ENCODE measurements at regions not wholly inside any gene's neighbourhood (a gene's known extent, or its start where the extent isn't known, plus 50 kb on each side); places are given as distances from the start of the nearest gene placed in this dataset.

- Histone ChIP-seq H3K9ac (ENCODE audit: extremely low read depth, low read length, poor library complexity, severe bottlenecking) (no peak overlapping the region), H3K4me1 (ENCODE audit: control insufficient read depth, insufficient read depth, low read length) (no peaks in the 10 kb centered on the region), H3K9me3 (ENCODE audit: control insufficient read depth, low read length) (no peaks in the 10 kb centered on the region), H3K27ac (ENCODE audit: low read depth, low read length) (no peak overlapping the region), H3K27me3 (ENCODE audit: control insufficient read depth, insufficient read depth, low read length, poor library complexity, severe bottlenecking) (no peaks in the 10 kb centered on the region), H3K4me3 (ENCODE audit: low read length) (no peak overlapping the region), H3K36me3 (ENCODE audit: control insufficient read depth, insufficient read depth, low read length) (no peaks in the 10 kb centered on the region)
- H3K4me1 Mint-ChIP-seq, result peaks cover 13% of the 10 kb centered on the region
- WGBS, 2 experiments (ENCODE audit: insufficient coverage in 1 of 2, insufficient read length in 1 of 2), result 88 to 92% methylated on average over 6 to 7 of the region's 7 CpGs
- no peaks in the 10 kb centered on the region for H3K36me3 Mint-ChIP-seq (ENCODE audit: low read depth)
- TF ChIP-seq CTCF (conservative IDR thresholded peaks at IDR 0.05), result no peak
- no peak overlapping the region for H3K27ac Mint-ChIP-seq
- no peaks in the 10 kb centered on the region for H3K9me3 Mint-ChIP-seq
- no peak for DNase-seq
- H3K4me3 Mint-ChIP-seq, result no peak overlapping the region
- H3K27me3 Mint-ChIP-seq (ENCODE audit: insufficient read depth), result no peaks in the 10 kb centered on the region
These were observed 72.9 kb upstream of the RUNX3 start for GRCh38 chr1:25003000-25003399.

DNA sequence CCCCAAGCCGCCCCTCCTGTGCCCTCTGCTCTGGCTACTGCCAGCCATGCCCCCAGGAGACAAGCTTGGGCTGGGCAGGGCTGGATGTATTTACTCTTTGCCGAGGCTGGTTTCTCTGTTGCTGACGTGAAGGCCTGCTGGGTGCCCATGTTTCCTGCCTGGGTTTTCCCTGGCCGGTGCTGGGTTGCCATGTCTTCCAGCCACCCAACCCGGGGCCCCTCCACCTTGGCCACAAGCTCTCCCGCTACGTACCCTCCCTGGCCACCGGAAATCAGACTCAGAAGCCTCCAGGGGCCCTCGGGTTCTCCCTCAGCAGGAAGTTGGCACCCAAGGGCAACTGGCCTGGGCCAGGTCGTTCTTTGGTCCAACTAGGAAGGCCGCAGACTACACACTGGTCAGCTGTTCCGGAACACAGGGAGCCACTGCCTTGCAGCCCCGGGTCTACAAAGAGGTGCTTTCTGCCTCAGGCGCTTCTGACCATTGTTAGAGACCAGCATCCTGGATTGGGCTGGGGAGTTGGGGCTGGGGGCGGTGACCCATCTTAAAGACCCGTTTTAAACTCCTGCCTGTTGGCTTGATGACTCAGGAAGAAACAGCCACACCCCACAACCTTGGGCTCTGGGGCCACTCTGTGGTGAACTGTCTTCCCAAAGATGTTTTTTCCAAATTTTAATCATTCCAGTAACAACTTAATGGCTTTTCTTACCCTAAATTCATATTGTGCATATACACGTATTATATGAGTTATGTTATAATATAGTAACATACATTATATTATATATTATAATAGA, 71.2 kb upstream of the RUNX3 start:
- peaks cover 14% of the 10 kb centered on the region for H3K4me1 Mint-ChIP-seq
- DNase-seq, result no peak
- H3K4me3 Mint-ChIP-seq, result no peak overlapping the region
- TF ChIP-seq CTCF (conservative IDR thresholded peaks at IDR 0.05), result no peak
- H3K4me3 ChIP-seq (ENCODE audit: low read length), result no peak overlapping the region
- H3K4me1 ChIP-seq (ENCODE audit: control insufficient read depth, insufficient read depth, low read length), result no peaks in the 10 kb centered on the region
- H3K9me3 ChIP-seq (ENCODE audit: control insufficient read depth, low read length), result no peaks in the 10 kb centered on the region
- H3K27ac ChIP-seq (ENCODE audit: low read depth, low read length), result no peak overlapping the region
- H3K9ac ChIP-seq (ENCODE audit: extremely low read depth, low read length, poor library complexity, severe bottlenecking), result no peak overlapping the region
- no peak overlapping the region for H3K27ac Mint-ChIP-seq
- WGBS, 2 experiments (ENCODE audit: insufficient coverage in 1 of 2, insufficient read length in 1 of 2), result 89% methylated on average over 11 to 16 of the region's 17 CpGs
- H3K36me3 Mint-ChIP-seq (ENCODE audit: low read depth), result no peaks in the 10 kb centered on the region
- no peaks in the 10 kb centered on the region for H3K36me3 ChIP-seq (ENCODE audit: control insufficient read depth, insufficient read depth, low read length)
- H3K27me3 ChIP-seq (ENCODE audit: control insufficient read depth, insufficient read depth, low read length, poor library complexity, severe bottlenecking), result no peaks in the 10 kb centered on the region
- peaks cover 2% of the 10 kb centered on the region for H3K9me3 Mint-ChIP-seq
- H3K27me3 Mint-ChIP-seq (ENCODE audit: insufficient read depth), result no peaks in the 10 kb centered on the region

GRCh38 chr1:24999906-25000305, 69.8 kb upstream of the RUNX3 start:
- TF ChIP-seq CTCF (conservative IDR thresholded peaks at IDR 0.05), result no peak
- Mint-ChIP-seq H3K4me1 (peaks cover 12% of the 10 kb centered on the region), H3K27ac (no peak overlapping the region), H3K36me3 (ENCODE audit: low read depth) (no peaks in the 10 kb centered on the region), H3K27me3 (ENCODE audit: insufficient read depth) (no peaks in the 10 kb centered on the region), H3K4me3 (no peak overlapping the region), H3K9me3 (peaks cover 2% of the 10 kb centered on the region)
- H3K27me3 ChIP-seq (ENCODE audit: control insufficient read depth, insufficient read depth, low read length, poor library complexity, severe bottlenecking), result no peaks in the 10 kb centered on the region
- no peaks in the 10 kb centered on the region for H3K9me3 ChIP-seq (ENCODE audit: control insufficient read depth, low read length)
- no peak overlapping the region for H3K4me3 ChIP-seq (ENCODE audit: low read length)
- DNase-seq, result no peak
- no peaks in the 10 kb centered on the region for H3K4me1 ChIP-seq (ENCODE audit: control insufficient read depth, insufficient read depth, low read length)
- 93 to 95% methylated on average over 3 to 4 of the region's 4 CpGs for WGBS, 2 experiments (ENCODE audit: insufficient coverage in 1 of 2, insufficient read length in 1 of 2)
- no peak overlapping the region for H3K27ac ChIP-seq (ENCODE audit: low read depth, low read length)
- H3K36me3 ChIP-seq (ENCODE audit: control insufficient read depth, insufficient read depth, low read length), result no peaks in the 10 kb centered on the region
- H3K9ac ChIP-seq (ENCODE audit: extremely low read depth, low read length, poor library complexity, severe bottlenecking), result no peak overlapping the region
